DOHH2 (cell line): ENCODE measurements at regions not wholly inside any gene's neighbourhood (a gene's known extent, or its start where the extent isn't known, plus 50 kb on each side); places are given as distances from the start of the nearest gene placed in this dataset.

ENCODE experiments used
- H3F3A ChIP-seq: fragments of 200-600 bp; sonication (generic), shearing (Covaris generic); 2 replicates; pipeline ENCODE4 v1.6.0; 2016; ENCODE audit warnings: antibody characterized with exemption, mild to moderate bottlenecking; ENCODE audit not compliant: control insufficient read depth, insufficient read depth
- H3K27ac ChIP-seq: fragments of 200-600 bp; sonication (generic); 2 replicates; pipeline ENCODE4 v1.5.1; 2014; ENCODE audit warnings: low read depth, mild to moderate bottlenecking, low read length, moderate library complexity
- H3K27me3 ChIP-seq: fragments of 200-600 bp; sonication (generic); 2 replicates; pipeline ENCODE4 v1.6.1; 2014; ENCODE audit warnings: mild to moderate bottlenecking, low read length, mixed read lengths; ENCODE audit not compliant: control insufficient read depth
- H3K36me3 ChIP-seq: fragments of 200-600 bp; sonication (generic); 2 replicates; pipeline ENCODE4 v1.6.1; 2014; ENCODE audit warnings: mild to moderate bottlenecking, low read length, moderate library complexity, mixed read lengths; ENCODE audit not compliant: control insufficient read depth
- H3K4me1 ChIP-seq: fragments of 200-600 bp; sonication (generic); 2 replicates; pipeline ENCODE4 v1.6.1; 2014; ENCODE audit warnings: mild to moderate bottlenecking, low read length, mixed read lengths; ENCODE audit not compliant: control insufficient read depth
- H3K4me2 ChIP-seq: fragments of 200-600 bp; sonication (generic); 2 replicates; pipeline ENCODE4 v1.6.0; 2014; ENCODE audit warnings: mild to moderate bottlenecking, low read length, moderate library complexity
- H3K4me3 ChIP-seq: fragments of 200-600 bp; sonication (generic); 2 replicates; pipeline ENCODE4 v1.5.1; 2014; ENCODE audit warnings: mild to moderate bottlenecking, low read length, mixed read lengths
- H3K79me2 ChIP-seq: fragments of 200-600 bp; sonication (generic); 2 replicates; pipeline ENCODE4 v1.6.1; 2014; ENCODE audit warnings: mild to moderate bottlenecking, low read length, mixed read lengths; ENCODE audit not compliant: control insufficient read depth
- H3K9me2 ChIP-seq: fragments of 200-600 bp; sonication (generic); replicated peaks from 2 replicates; pipeline ENCODE4 v1.6.1; 2014; ENCODE audit warnings: mild to moderate bottlenecking, low read length, mixed read lengths; ENCODE audit not compliant: control insufficient read depth
- H3K9me3 ChIP-seq: fragments of 200-600 bp; sonication (generic); 2 replicates; pipeline ENCODE4 v1.6.1; 2014; ENCODE audit warnings: antibody characterized with exemption, low read length, mixed read lengths; ENCODE audit not compliant: control insufficient read depth, insufficient read depth
- H4K20me1 ChIP-seq: fragments of 200-600 bp; sonication (generic); 2 replicates; pipeline ENCODE4 v1.6.0; 2014; ENCODE audit warnings: low read depth, mild to moderate bottlenecking, antibody characterized with exemption, low read length, moderate library complexity; ENCODE audit not compliant: control insufficient read depth, insufficient read depth
- CTCF ChIP-seq: fragments of 200-600 bp; sonication (generic); IDR thresholded peaks from one replicate; pipeline ENCODE4 v1.5.1; 2014; ENCODE audit warnings: antibody characterized with exemption, mild to moderate bottlenecking, low read depth, low read length; ENCODE audit not compliant: poor library complexity, severe bottlenecking
- EZH2phosphoT487 ChIP-seq: fragments of 200-600 bp; sonication (generic); IDR thresholded peaks from 2 replicates; pipeline ENCODE4 v1.6.1; 2017; ENCODE audit warnings: borderline replicate concordance, mild to moderate bottlenecking, antibody characterized with exemption, low read length, moderate library complexity, mixed read lengths

GRCh38 chr2:199575416-199575815, 117.7 kb upstream of the SATB2 start:
- Histone ChIP-seq H3F3A (no peaks in the 10 kb centered on the region), H3K4me1 (no peaks in the 10 kb centered on the region), H3K4me3 (no peak overlapping the region), H3K36me3 (no peaks in the 10 kb centered on the region), H4K20me1 (no peaks in the 10 kb centered on the region), H3K9me2 (no peaks in the 10 kb centered on the region), H3K27ac (no peak overlapping the region), H3K9me3 (no peaks in the 10 kb centered on the region), H3K27me3 (peaks cover 2% of the 10 kb centered on the region; the same call in 1 of the 2 replicates), H3K79me2 (no peaks in the 10 kb centered on the region), H3K4me2 (no peak overlapping the region)
- TF ChIP-seq CTCF (no peak), EZH2phosphoT487 (no peak)

GRCh38 chr2:199572571-199572970, 114.8 kb upstream of the SATB2 start:
- Histone ChIP-seq H3F3A (no peaks in the 10 kb centered on the region), H3K79me2 (no peaks in the 10 kb centered on the region), H3K27me3 (no peaks in the 10 kb centered on the region; the same call in 1 of the 2 replicates), H3K4me1 (no peaks in the 10 kb centered on the region), H3K4me3 (no peak overlapping the region), H3K9me3 (no peaks in the 10 kb centered on the region), H3K27ac (no peak overlapping the region), H4K20me1 (no peaks in the 10 kb centered on the region), H3K36me3 (no peaks in the 10 kb centered on the region), H3K4me2 (no peak overlapping the region), H3K9me2 (no peaks in the 10 kb centered on the region)
- TF ChIP-seq EZH2phosphoT487: no peak
- no peak for TF ChIP-seq CTCF

- no peak for TF ChIP-seq CTCF
- no peak for TF ChIP-seq EZH2phosphoT487
- H3K27me3 ChIP-seq: no peaks in the 10 kb centered on the region; the same call in 1 of the 2 replicates
- no peaks in the 10 kb centered on the region for H3K79me2 ChIP-seq
- H3K9me3 ChIP-seq: no peaks in the 10 kb centered on the region
- H3K4me2 ChIP-seq: no peak overlapping the region
- no peaks in the 10 kb centered on the region for H3K36me3 ChIP-seq
- no peak overlapping the region for H3K27ac ChIP-seq
- no peaks in the 10 kb centered on the region for H4K20me1 ChIP-seq
- H3K4me3 ChIP-seq: no peak overlapping the region
- H3F3A ChIP-seq: no peaks in the 10 kb centered on the region
- no peaks in the 10 kb centered on the region for H3K9me2 ChIP-seq
- no peaks in the 10 kb centered on the region for H3K4me1 ChIP-seq
Observed at GRCh38 chr2:199570934-199571333, 113.2 kb upstream of the SATB2 start.

GRCh38 chr2:199569336-199569735, 111.6 kb upstream of the SATB2 start:
- no peaks in the 10 kb centered on the region for H3K36me3 ChIP-seq
- no peak overlapping the region for H3K4me3 ChIP-seq
- H3K79me2 ChIP-seq: no peaks in the 10 kb centered on the region
- H3K27me3 ChIP-seq: no peaks in the 10 kb centered on the region
- H3K4me1 ChIP-seq: no peaks in the 10 kb centered on the region
- TF ChIP-seq EZH2phosphoT487: no peak
- no peak for TF ChIP-seq CTCF
- H3K9me2 ChIP-seq: no peaks in the 10 kb centered on the region
- H3K27ac ChIP-seq: no peak overlapping the region
- H3K9me3 ChIP-seq: no peaks in the 10 kb centered on the region
- no peaks in the 10 kb centered on the region for H4K20me1 ChIP-seq
- H3F3A ChIP-seq: no peaks in the 10 kb centered on the region
- H3K4me2 ChIP-seq: no peak overlapping the region
